Loucy (cell line): ENCODE measurements at regions not wholly inside any gene's neighbourhood (a gene's known extent, or its start where the extent isn't known, plus 50 kb on each side); places are given as distances from the start of the nearest gene placed in this dataset.

Experiments used
- CTCF ChIP-seq: fragments of 200-600 bp; sonication (generic); conservative IDR thresholded peaks from 2 replicates; pipeline ENCODE4 v1.5.1; 2014; ENCODE audit warnings: mild to moderate bottlenecking, antibody characterized with exemption, low read length
- EZH2phosphoT487 ChIP-seq: fragments of 200-600 bp; IDR thresholded peaks from 2 replicates; pipeline ENCODE4 v1.6.1; 2018; ENCODE audit warnings: antibody characterized with exemption, mild to moderate bottlenecking, moderate library complexity, borderline replicate concordance

GRCh38 chr10:117697402-117697801, 154.9 kb downstream of the EMX2 start:
- TF ChIP-seq CTCF (no peak), EZH2phosphoT487 (no peak)
